SK-N-SH (cell line): ENCODE measurements at regions not wholly inside any gene's neighbourhood (a gene's known extent, or its start where the extent isn't known, plus 50 kb on each side); places are given as distances from the start of the nearest gene placed in this dataset.

Experiments
- EP300 ChIP-seq, 2 experiments: IDR thresholded peaks; 2 replicates each; pipeline versions ENCODE4 v1.4.0 to v1.6.1; 2012; ENCODE audit warnings: borderline replicate concordance in 1 of 2, low read depth in 1 of 2, low read length in 1 of 2
- FOSL2 ChIP-seq: IDR thresholded peaks from 2 replicates; pipeline ENCODE4 v1.4.0; 2012; ENCODE audit warnings: low read depth, mild to moderate bottlenecking, moderate library complexity, borderline replicate concordance
- GATA2 ChIP-seq: sonication (generic); formaldehyde crosslinking; IDR thresholded peaks from 2 replicates; pipeline ENCODE4 v1.5.0; 2020; ENCODE audit warnings: mild to moderate bottlenecking, missing genetic modification reagents
- MEF2A ChIP-seq: IDR thresholded peaks from 2 replicates; pipeline ENCODE4 v1.4.0; 2012; ENCODE audit warnings: low read depth, borderline replicate concordance
- MXI1 ChIP-seq: IDR thresholded peaks from 2 replicates; pipeline ENCODE4 v1.6.1; 2012; ENCODE audit warnings: mild to moderate bottlenecking, low read depth, low read length, improper control_type of control experiment
- RFX5 ChIP-seq: IDR thresholded peaks from 2 replicates; pipeline ENCODE4 v1.6.1; 2012; ENCODE audit warnings: mild to moderate bottlenecking, improper control_type of control experiment, low read length
- RXRA ChIP-seq: IDR thresholded peaks from 2 replicates; pipeline ENCODE4 v1.4.0; 2012; ENCODE audit warnings: low read depth, mild to moderate bottlenecking, borderline replicate concordance
- SIN3A ChIP-seq: IDR thresholded peaks from 2 replicates; pipeline ENCODE4 v1.6.1; 2012; ENCODE audit warnings: low read depth, mild to moderate bottlenecking, low read length, moderate library complexity, borderline replicate concordance
- TEAD4 ChIP-seq: IDR thresholded peaks from 2 replicates; pipeline ENCODE4 v1.4.0; 2012; ENCODE audit warnings: mild to moderate bottlenecking, borderline replicate concordance; ENCODE audit not compliant: insufficient read depth
- USF1 ChIP-seq: IDR thresholded peaks from 2 replicates; pipeline ENCODE4 v1.4.0; 2012; ENCODE audit warnings: low read depth, borderline replicate concordance
- TF ChIP-seq, protein P1 (sequence below): fragments of 200-600 bp; sonication (generic); IDR thresholded peaks from 2 replicates; pipeline ENCODE4 v1.6.1; 2017; ENCODE audit warnings: antibody characterized with exemption, mild to moderate bottlenecking, moderate library complexity

DNA sequence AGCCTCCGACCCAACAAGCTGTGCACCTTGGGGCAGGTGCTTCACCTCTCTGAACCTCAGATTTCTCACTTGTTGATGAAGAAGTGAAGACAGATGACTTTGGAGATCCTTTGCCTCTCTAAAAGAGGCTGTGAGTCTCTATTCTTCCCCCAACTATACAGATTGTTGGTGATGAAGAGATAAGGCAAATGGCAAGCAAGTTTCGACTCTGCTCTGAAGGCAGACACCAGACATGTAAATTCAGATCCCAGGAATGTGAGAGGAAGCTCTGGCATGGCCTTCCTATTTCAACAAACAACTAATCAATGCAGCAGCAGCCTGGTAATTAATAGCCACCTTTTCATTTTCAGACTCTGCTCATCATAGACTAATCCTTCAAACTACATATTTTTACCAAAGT, 74.2 kb upstream of the EGR2 start:
- TF ChIP-seq, protein P1, sequence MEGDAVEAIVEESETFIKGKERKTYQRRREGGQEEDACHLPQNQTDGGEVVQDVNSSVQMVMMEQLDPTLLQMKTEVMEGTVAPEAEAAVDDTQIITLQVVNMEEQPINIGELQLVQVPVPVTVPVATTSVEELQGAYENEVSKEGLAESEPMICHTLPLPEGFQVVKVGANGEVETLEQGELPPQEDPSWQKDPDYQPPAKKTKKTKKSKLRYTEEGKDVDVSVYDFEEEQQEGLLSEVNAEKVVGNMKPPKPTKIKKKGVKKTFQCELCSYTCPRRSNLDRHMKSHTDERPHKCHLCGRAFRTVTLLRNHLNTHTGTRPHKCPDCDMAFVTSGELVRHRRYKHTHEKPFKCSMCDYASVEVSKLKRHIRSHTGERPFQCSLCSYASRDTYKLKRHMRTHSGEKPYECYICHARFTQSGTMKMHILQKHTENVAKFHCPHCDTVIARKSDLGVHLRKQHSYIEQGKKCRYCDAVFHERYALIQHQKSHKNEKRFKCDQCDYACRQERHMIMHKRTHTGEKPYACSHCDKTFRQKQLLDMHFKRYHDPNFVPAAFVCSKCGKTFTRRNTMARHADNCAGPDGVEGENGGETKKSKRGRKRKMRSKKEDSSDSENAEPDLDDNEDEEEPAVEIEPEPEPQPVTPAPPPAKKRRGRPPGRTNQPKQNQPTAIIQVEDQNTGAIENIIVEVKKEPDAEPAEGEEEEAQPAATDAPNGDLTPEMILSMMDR, result no peak
- TF ChIP-seq RXRA, result no peak
- TF ChIP-seq FOSL2, result no peak
- no peak for TF ChIP-seq SIN3A
- no peak for TF ChIP-seq TEAD4
- TF ChIP-seq MXI1, result no peak
- no peak for TF ChIP-seq GATA2 (CRISPR knock-in tag)
- no peak for TF ChIP-seq EP300 (IDR thresholded peaks at IDR 0.05; ENCODE audit: borderline replicate concordance in 1 of 2, low read depth in 1 of 2, low read length in 1 of 2)
- TF ChIP-seq RFX5, result no peak
- no peak for TF ChIP-seq USF1
- no peak for TF ChIP-seq MEF2A
